ENCODE measurements at regions not wholly inside any gene's neighbourhood (a gene's known extent, or its start where the extent isn't known, plus 50 kb on each side); places are given as distances from the start of the nearest gene placed in this dataset.

DNA sequence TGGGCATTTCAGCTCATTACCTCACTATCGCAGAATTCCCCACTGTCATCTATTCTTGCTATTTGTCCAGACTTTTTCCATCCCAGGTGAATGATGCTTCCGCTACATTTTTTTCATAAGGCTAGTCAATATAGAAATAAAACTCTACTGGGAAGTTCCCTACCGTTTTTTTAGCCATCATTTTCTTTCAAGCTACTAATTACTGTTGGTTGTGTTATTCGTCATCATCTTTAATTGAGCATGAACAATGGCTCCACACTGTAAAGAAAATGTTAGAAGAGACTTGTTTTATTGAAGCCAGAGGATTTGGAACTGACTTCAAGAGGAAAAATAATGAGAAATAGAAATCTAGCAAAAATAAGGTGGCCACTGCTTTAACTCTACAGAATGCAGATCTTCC, 265.0 kb downstream of the ZNF608 start:
- POLR2A ChIA-PET, result no interaction called here
- no peak for DNase-seq
- peaks cover 4% of the 10 kb centered on the region for H3K9me3 Mint-ChIP-seq
- H3K4me3 Mint-ChIP-seq, result no peak overlapping the region
- CTCF ChIA-PET, result no interaction called here
- intact Hi-C loops (cut with micrococcal nuclease), result no loop called here
- H3K27ac Mint-ChIP-seq, result no peak overlapping the region
- no peaks in the 10 kb centered on the region for H3K36me3 Mint-ChIP-seq
- H3K27me3 Mint-ChIP-seq, result no peaks in the 10 kb centered on the region
- H3K4me1 Mint-ChIP-seq (ENCODE audit: low read depth), result no peaks in the 10 kb centered on the region

DNA sequence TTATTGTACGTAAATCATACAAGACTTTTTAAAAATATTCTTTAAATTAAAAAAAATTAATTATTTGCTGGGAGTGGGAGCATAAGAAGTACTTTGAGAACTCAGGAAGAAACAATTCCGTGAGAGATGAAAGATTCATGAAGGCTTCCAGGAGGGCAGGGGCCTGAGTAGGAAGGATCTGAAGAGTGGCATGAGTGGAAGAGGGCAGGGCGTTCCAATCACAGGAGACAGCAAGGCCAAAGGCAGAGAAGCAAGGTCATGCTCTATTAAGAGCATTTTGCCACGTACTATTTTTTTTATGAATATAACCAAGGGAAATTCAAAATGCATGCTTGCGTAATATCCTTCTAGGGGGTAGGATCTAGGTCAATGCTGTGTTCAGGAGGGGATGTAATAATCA, 265.5 kb downstream of the ZNF608 start:
- H3K36me3 Mint-ChIP-seq, result no peaks in the 10 kb centered on the region
- ChIA-PET CTCF (no interaction called here), POLR2A (no interaction called here)
- H3K4me1 Mint-ChIP-seq (ENCODE audit: low read depth), result no peaks in the 10 kb centered on the region
- H3K4me3 Mint-ChIP-seq, result no peak overlapping the region
- no peak overlapping the region for H3K27ac Mint-ChIP-seq
- H3K9me3 Mint-ChIP-seq, result peaks cover 4% of the 10 kb centered on the region
- intact Hi-C loops (cut with micrococcal nuclease), result no loop called here
- DNase-seq, result no peak
- H3K27me3 Mint-ChIP-seq, result no peaks in the 10 kb centered on the region

DNA sequence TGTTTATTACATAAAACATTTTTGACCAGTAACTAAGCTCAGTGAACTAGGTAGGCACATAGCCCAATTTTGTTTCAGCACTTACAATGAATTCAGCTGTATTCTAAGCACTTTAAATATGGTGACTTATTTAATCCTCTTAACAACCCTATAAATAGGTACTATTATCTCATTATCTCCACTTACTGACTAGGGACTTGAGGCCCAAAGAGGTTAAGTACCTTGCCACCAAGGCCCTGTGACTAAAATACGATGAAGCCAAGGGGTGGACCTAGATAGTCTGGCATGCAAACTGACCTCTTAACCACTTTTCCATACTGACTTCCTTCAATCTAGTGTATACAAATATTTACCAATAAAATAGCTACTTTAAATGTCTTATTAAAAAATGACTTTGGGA, 266.4 kb downstream of the ZNF608 start:
- POLR2A ChIA-PET, result no interaction called here
- Mint-ChIP-seq H3K4me3 (no peak overlapping the region), H3K27ac (no peak overlapping the region), H3K9me3 (peaks cover 4% of the 10 kb centered on the region), H3K27me3 (no peaks in the 10 kb centered on the region), H3K4me1 (ENCODE audit: low read depth) (no peaks in the 10 kb centered on the region), H3K36me3 (no peaks in the 10 kb centered on the region)
- CTCF ChIA-PET, result no interaction called here
- intact Hi-C loops (cut with micrococcal nuclease), result no loop called here
- no peak for DNase-seq

DNA sequence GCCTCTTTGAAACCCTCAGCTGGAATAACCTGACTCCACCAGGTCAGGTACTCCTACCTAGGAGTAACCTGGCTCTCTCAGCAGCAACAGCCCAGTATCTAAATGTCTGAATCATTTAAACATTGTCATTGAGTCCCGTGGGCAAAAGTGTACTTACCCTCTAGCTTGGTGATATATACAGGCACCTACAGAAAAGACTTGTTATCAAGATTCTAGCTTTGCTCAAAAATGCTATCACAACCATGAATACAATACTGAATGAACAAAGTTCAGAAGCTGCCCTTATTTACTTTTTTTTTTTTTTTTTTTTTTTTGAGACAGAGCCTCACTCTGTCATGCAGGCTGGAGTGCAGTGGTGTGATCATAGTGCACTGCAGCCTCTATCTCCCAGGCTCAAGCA, 268.2 kb downstream of the ZNF608 start:
- H3K4me1 Mint-ChIP-seq (ENCODE audit: low read depth), result no peaks in the 10 kb centered on the region
- H3K27ac Mint-ChIP-seq, result no peak overlapping the region
- H3K36me3 Mint-ChIP-seq, result no peaks in the 10 kb centered on the region
- intact Hi-C loops (cut with micrococcal nuclease), result no loop called here
- H3K27me3 Mint-ChIP-seq, result no peaks in the 10 kb centered on the region
- peaks cover 4% of the 10 kb centered on the region for H3K9me3 Mint-ChIP-seq
- ChIA-PET CTCF (no interaction called here), POLR2A (no interaction called here)
- no peak overlapping the region for H3K4me3 Mint-ChIP-seq
- no peak for DNase-seq

DNA sequence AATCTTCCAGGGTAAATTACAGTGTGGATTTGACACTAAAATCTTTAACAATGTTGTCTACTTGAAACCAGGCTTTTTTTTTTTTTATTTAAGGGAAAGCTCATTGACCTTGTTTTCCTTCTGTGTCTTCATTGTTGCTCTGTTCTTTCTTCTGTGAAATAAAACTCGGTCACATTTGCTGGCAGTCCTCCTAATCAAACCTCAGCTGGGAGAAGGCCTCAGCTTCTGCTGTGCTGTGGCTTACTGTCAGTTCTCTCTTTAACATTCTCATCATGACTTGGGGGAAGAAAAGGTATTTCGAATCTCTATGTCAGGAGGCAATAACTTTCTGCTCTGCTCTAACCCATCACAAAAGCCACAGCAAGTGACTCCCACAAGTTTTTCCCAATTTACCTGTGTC, 268.9 kb downstream of the ZNF608 start:
- ChIA-PET POLR2A (no interaction called here), CTCF (no interaction called here)
- no peaks in the 10 kb centered on the region for H3K27me3 Mint-ChIP-seq
- no peak overlapping the region for H3K4me3 Mint-ChIP-seq
- H3K27ac Mint-ChIP-seq, result no peak overlapping the region
- no peak for DNase-seq
- no peaks in the 10 kb centered on the region for H3K4me1 Mint-ChIP-seq (ENCODE audit: low read depth)
- H3K9me3 Mint-ChIP-seq, result peaks cover 2% of the 10 kb centered on the region
- no peaks in the 10 kb centered on the region for H3K36me3 Mint-ChIP-seq
- intact Hi-C loops (cut with micrococcal nuclease), result no loop called here

DNA sequence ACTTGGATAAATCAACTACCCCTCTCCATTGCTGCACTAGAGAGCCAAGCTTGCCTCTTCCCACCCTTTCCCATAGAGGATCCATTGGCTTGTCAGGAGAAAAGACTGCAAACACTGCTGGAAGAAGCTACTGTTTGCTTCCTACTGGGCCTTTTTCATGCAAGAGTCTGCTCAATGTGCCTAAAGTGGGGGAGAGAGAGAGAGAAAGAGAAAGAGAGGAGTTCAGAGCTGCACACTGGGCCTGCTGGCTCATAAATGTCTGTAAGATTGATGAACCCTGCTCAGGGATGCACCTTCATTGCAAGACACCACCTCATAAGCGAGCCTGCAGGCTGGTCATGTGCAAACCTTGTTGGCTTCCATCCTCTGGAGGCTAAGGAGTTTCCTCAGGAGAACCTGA, 269.4 kb downstream of the ZNF608 start:
- no peaks in the 10 kb centered on the region for H3K27me3 Mint-ChIP-seq
- peaks cover 2% of the 10 kb centered on the region for H3K9me3 Mint-ChIP-seq
- no peak overlapping the region for H3K4me3 Mint-ChIP-seq
- no peaks in the 10 kb centered on the region for H3K36me3 Mint-ChIP-seq
- POLR2A ChIA-PET, result no interaction called here
- CTCF ChIA-PET, result no interaction called here
- no peaks in the 10 kb centered on the region for H3K4me1 Mint-ChIP-seq (ENCODE audit: low read depth)
- intact Hi-C loops (cut with micrococcal nuclease), result no loop called here
- no peak for DNase-seq
- no peak overlapping the region for H3K27ac Mint-ChIP-seq

DNA sequence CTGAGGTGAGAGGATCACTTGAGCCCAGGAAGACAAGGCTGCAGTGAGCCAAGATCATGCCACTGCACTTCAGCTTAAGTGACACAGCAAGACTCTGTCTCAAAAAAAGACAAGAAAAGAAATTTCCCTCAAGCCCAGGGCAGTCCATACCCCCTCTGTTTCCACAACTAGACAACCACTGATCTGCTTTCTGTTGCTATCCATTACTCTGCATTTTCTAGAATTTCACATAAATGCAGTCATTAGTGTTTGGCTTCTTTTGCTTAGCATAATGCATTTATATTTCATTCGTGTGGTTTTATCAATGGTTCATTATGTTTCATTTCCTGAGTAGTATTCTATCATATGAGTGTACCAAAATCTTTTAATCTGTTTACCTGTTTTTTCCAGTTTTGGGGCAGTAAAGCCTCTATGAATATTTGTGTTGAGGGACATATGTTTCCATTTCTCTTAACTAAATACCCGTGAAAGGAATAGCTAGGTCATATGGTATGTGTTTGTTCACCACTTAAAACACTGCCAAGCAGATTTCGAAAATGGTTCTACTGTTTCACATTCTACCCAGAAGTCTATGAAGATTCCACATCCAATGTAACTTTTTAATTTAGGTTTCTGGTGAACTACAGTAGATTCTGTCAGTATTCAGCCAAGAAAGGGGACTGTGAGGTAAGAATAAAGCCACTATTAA, 271.8 kb downstream of the ZNF608 start:
- ChIA-PET CTCF (no interaction called here), POLR2A (no interaction called here)
- H3K27ac Mint-ChIP-seq, result no peak overlapping the region
- H3K4me1 Mint-ChIP-seq (ENCODE audit: low read depth), result no peaks in the 10 kb centered on the region
- intact Hi-C loops (cut with micrococcal nuclease), result no loop called here
- no peaks in the 10 kb centered on the region for H3K27me3 Mint-ChIP-seq
- no peak for DNase-seq
- H3K36me3 Mint-ChIP-seq, result no peaks in the 10 kb centered on the region
- H3K9me3 Mint-ChIP-seq, result no peaks in the 10 kb centered on the region
- H3K4me3 Mint-ChIP-seq, result no peak overlapping the region

DNA sequence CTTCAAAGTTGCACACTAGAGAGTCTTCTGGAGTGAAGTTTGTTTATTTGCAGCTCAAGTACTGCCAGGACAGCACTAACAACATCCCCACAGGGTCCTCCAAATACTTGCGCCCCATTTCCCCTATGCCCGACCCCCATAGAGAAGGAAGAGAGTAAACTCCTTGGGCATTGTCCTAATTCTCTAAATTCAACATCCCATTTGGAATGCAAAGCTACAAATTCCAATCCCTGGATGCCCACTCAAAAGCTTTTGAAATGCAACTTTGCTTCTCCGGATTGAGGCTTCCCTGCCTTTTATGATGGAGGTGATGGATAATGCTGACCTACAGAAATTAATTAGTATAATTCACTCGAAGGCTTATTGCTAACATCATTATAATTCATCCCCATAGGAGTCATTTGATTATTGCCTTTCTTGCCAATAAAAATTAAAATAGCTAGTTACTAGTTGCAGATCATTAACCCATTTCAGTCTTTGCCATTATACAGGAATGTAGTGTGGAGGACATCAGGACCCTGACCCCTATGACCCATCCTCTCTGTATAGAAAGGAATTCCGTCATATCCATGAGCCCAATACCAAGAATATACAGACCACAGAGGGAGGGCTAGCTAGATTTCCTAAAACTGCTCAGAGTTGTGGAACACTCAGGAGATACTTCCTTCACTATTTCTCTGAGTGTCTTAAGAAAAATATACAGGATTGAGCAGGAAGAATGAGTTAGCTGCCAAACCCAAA, 277.6 kb downstream of the ZNF608 start:
- no peaks in the 10 kb centered on the region for H3K9me3 Mint-ChIP-seq
- H3K27ac Mint-ChIP-seq, result no peak overlapping the region
- no peak for DNase-seq
- CTCF ChIA-PET, result no interaction called here
- POLR2A ChIA-PET, result no interaction called here
- H3K36me3 Mint-ChIP-seq, result no peaks in the 10 kb centered on the region
- H3K27me3 Mint-ChIP-seq, result no peaks in the 10 kb centered on the region
- H3K4me3 Mint-ChIP-seq, result no peak overlapping the region
- no peaks in the 10 kb centered on the region for H3K4me1 Mint-ChIP-seq (ENCODE audit: low read depth)
- intact Hi-C loops (cut with micrococcal nuclease), result no loop called here

DNA sequence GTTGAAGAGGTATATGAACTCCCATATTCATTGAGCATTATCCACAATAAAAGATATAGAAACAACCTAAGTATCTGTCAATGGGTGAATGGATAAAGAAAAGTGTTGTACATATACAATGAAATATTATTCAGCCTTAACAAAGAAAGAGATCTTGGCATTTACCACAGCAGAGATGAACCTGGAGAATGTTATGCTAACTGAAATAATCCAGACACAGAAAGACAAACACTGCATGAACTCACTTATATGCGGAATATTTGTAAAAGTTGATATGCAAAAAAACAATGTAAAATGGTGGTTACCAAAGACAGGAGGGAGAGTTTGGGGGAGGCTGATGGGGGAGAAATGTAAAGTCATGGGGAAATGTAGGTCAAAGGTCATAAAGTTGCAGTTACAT, 278.7 kb downstream of the ZNF608 start:
- no peak for DNase-seq
- H3K4me1 Mint-ChIP-seq (ENCODE audit: low read depth), result no peaks in the 10 kb centered on the region
- no peaks in the 10 kb centered on the region for H3K9me3 Mint-ChIP-seq
- ChIA-PET CTCF (no interaction called here), POLR2A (no interaction called here)
- no peak overlapping the region for H3K4me3 Mint-ChIP-seq
- H3K27ac Mint-ChIP-seq, result no peak overlapping the region
- no peaks in the 10 kb centered on the region for H3K27me3 Mint-ChIP-seq
- no peaks in the 10 kb centered on the region for H3K36me3 Mint-ChIP-seq
- intact Hi-C loops (cut with micrococcal nuclease), result no loop called here

DNA sequence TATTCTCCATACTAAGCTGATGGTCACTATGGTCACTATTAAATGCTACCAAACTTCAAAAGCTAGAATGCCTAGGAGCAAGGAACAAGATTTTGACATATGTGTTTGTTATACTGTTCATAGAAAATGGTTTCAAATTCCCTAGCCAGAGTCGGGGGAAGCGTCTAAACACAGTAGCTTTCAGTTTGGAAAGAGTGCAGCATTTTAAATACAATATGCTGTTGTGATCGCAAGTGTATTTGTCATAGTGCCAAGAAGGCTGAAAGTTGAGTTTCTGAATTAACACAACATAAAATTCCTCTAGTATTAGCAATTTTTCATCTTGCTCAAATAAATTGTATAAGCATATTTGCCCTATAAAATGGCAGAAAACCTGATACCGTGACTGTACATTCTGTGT, 280.4 kb downstream of the ZNF608 start:
- Mint-ChIP-seq H3K27ac (no peak overlapping the region), H3K36me3 (no peaks in the 10 kb centered on the region), H3K4me1 (ENCODE audit: low read depth) (no peaks in the 10 kb centered on the region), H3K27me3 (no peaks in the 10 kb centered on the region), H3K9me3 (no peaks in the 10 kb centered on the region), H3K4me3 (no peak overlapping the region)
- intact Hi-C loops (cut with micrococcal nuclease), result no loop called here
- CTCF ChIA-PET, result no interaction called here
- DNase-seq, result no peak
- POLR2A ChIA-PET, result no interaction called here

DNA sequence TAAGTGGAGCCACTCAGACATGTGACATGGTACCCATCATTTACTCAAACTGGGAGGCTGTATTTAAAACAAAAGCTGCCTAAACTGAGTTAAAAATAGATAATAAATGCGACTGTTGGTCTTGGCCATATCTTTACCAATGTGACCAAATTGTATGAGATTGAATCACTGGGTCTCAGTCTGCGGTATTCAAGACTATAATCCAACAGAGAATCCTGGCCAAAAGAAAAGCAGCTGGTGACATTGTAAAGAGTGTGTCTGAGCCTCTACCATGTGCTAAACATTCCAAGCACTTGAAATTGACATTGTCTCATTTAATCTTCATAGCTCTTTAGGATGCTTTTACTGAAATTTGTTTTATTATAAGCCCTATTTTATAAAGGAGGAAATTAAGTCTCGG, 282.6 kb downstream of the ZNF608 start:
- ChIA-PET POLR2A (no interaction called here), CTCF (no interaction called here)
- no peaks in the 10 kb centered on the region for H3K4me1 Mint-ChIP-seq (ENCODE audit: low read depth)
- DNase-seq, result no peak
- H3K27ac Mint-ChIP-seq, result no peak overlapping the region
- H3K36me3 Mint-ChIP-seq, result no peaks in the 10 kb centered on the region
- H3K27me3 Mint-ChIP-seq, result no peaks in the 10 kb centered on the region
- intact Hi-C loops (cut with micrococcal nuclease), result no loop called here
- no peak overlapping the region for H3K4me3 Mint-ChIP-seq
- H3K9me3 Mint-ChIP-seq, result peaks cover 2% of the 10 kb centered on the region

DNA sequence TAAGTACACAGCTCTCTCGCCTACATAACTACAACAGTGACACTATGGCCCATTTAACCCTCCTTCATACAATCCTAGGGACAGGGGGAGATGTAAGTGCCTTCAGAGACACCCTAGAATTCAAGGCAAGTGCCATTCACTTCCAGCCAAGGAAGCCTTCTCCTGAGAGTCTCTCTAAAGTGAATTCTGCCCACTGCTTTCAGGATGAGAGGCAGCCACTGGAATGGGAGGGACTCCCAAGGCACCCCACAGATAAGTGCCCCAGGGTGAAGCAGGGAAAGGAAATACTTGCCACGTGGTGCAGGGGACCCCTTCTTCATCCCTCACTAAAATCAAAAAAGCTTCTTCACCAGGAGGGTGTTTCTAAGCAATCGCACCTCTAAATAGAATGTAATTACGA, 283.7 kb downstream of the ZNF608 start:
- H3K36me3 Mint-ChIP-seq, result no peaks in the 10 kb centered on the region
- H3K9me3 Mint-ChIP-seq, result peaks cover 2% of the 10 kb centered on the region
- no peak overlapping the region for H3K27ac Mint-ChIP-seq
- ChIA-PET CTCF (no interaction called here), POLR2A (no interaction called here)
- intact Hi-C loops (cut with micrococcal nuclease), result no loop called here
- no peak for DNase-seq
- no peaks in the 10 kb centered on the region for H3K4me1 Mint-ChIP-seq (ENCODE audit: low read depth)
- no peak overlapping the region for H3K4me3 Mint-ChIP-seq
- no peaks in the 10 kb centered on the region for H3K27me3 Mint-ChIP-seq

DNA sequence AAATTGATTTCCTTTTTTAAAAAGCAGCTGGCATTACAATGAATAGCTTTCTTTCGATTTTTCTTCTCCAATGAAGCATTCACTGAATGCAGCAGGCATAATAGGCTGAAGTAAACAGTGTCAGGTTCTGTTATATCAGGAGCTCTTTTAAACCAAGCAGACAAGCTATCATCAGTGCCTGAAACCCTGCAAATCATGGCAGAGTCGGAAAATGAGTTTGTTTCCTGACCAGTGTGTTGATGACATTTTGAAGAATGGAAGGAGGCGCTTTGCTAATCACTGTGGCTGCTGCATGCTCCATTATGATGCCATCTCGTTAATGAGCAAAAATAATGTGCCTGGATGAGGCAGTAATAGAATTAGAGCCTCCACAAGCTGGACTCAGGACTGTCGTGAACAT, 284.5 kb downstream of the ZNF608 start:
- H3K27ac Mint-ChIP-seq, result no peak overlapping the region
- ChIA-PET POLR2A (no interaction called here), CTCF (no interaction called here)
- intact Hi-C loops (cut with micrococcal nuclease), result no loop called here
- no peaks in the 10 kb centered on the region for H3K36me3 Mint-ChIP-seq
- H3K4me3 Mint-ChIP-seq, result no peak overlapping the region
- no peaks in the 10 kb centered on the region for H3K4me1 Mint-ChIP-seq (ENCODE audit: low read depth)
- H3K27me3 Mint-ChIP-seq, result no peaks in the 10 kb centered on the region
- H3K9me3 Mint-ChIP-seq, result peaks cover 2% of the 10 kb centered on the region
- DNase-seq, result no peak

All from activated CD4-positive, alpha-beta memory T cell treated with anti-CD3 and anti-CD28 coated beads for 36 hours (primary cell).